ENCODE measurements at regions not wholly inside any gene's neighbourhood (a gene's known extent, or its start where the extent isn't known, plus 50 kb on each side); places are given as distances from the start of the nearest gene placed in this dataset. TPM values are rescaled to one million over a fixed set of nuclear protein-coding genes. Genes with fewer than 3 reads are reported as not detected.

- intact Hi-C loops (cut with DNase I): no loop called here
- Histone ChIP-seq H3K4me3 (no peak overlapping the region), H3K27ac (no peak overlapping the region), H3K9me3 (no peaks in the 10 kb centered on the region), H3K27me3 (no peaks in the 10 kb centered on the region), H3K4me1 (ENCODE audit: insufficient read depth) (no peaks in the 10 kb centered on the region), H3K36me3 (no peaks in the 10 kb centered on the region)
- TF ChIP-seq, protein P1, sequence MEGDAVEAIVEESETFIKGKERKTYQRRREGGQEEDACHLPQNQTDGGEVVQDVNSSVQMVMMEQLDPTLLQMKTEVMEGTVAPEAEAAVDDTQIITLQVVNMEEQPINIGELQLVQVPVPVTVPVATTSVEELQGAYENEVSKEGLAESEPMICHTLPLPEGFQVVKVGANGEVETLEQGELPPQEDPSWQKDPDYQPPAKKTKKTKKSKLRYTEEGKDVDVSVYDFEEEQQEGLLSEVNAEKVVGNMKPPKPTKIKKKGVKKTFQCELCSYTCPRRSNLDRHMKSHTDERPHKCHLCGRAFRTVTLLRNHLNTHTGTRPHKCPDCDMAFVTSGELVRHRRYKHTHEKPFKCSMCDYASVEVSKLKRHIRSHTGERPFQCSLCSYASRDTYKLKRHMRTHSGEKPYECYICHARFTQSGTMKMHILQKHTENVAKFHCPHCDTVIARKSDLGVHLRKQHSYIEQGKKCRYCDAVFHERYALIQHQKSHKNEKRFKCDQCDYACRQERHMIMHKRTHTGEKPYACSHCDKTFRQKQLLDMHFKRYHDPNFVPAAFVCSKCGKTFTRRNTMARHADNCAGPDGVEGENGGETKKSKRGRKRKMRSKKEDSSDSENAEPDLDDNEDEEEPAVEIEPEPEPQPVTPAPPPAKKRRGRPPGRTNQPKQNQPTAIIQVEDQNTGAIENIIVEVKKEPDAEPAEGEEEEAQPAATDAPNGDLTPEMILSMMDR (IDR thresholded peaks at IDR 0.05): no peak
- TF ChIP-seq EP300 (IDR thresholded peaks at IDR 0.05) (no peak), POLR2A (IDR thresholded peaks at IDR 0.05) (no peak)
- 59 to 79% (median 73%) methylated on average over 7 of the region's 7 CpGs for WGBS, 3 donors
- no peak for DNase-seq
These were observed 54.6 kb upstream of the TACR3 start for GRCh38 chr4:103774326-103774825.

GRCh38 chr4:103773691-103774231 lies 54.0 kb upstream of the TACR3 start:
- H3K9me3 ChIP-seq: no peaks in the 10 kb centered on the region
- no peaks in the 10 kb centered on the region for H3K27me3 ChIP-seq
- DNase-seq: no peak
- intact Hi-C loops (cut with DNase I): no loop called here
- H3K4me3 ChIP-seq: no peak overlapping the region
- H3K27ac ChIP-seq: no peak overlapping the region
- no peaks in the 10 kb centered on the region for H3K4me1 ChIP-seq (ENCODE audit: insufficient read depth)
- TF ChIP-seq EP300 (IDR thresholded peaks at IDR 0.05) (no peak), POLR2A (IDR thresholded peaks at IDR 0.05) (no peak)
- TF ChIP-seq, protein P1 (IDR thresholded peaks at IDR 0.05): no peak
- 76 to 88% (median 81%) methylated on average over 2 of the region's 2 CpGs for WGBS, 3 donors
- no peaks in the 10 kb centered on the region for H3K36me3 ChIP-seq

Small RNA genes in the stretch of these regions (small RNA-seq; reads per million reads assigned to genes)
- gene RNU6-635P: not detected

All from ovary (tissue), 7 donors.